B cell (primary cell): ENCODE measurements at regions not wholly inside any gene's neighbourhood (a gene's known extent, or its start where the extent isn't known, plus 50 kb on each side); places are given as distances from the start of the nearest gene placed in this dataset.

Source experiments
- EZH2 ChIP-seq: IDR thresholded peaks from 2 replicates; pipeline ENCODE4 v1.6.1; 2012; ENCODE audit warnings: borderline replicate concordance, low read depth, mild to moderate bottlenecking, moderate library complexity, low read length; ENCODE audit not compliant: insufficient read depth, poor library complexity, severe bottlenecking
- TF ChIP-seq, protein P1 (sequence below): fragments of 200-600 bp; IDR thresholded peaks from one replicate; pipeline ENCODE4 v1.8.0; 2022; ENCODE audit warnings: antibody characterized with exemption, mild to moderate bottlenecking

DNA sequence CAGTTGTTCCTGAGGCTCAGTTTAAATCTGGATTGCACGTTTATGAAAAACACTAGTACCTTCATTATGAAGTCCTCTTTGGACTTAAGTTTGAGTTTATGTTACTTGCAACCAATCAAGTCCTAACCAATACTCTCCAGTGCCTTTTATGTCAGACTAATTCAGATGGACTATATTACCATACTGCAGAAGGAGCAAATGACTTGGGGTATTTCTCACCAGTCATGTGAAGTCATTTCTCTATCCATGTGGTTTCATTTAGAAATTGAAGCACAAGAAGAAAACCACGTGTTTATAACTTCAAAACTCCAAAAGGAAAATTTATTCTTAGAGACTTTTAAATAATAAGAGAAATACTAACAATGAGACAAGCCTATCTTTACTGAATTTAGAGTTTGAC is 201.6 kb downstream of the MBL2 start:
- TF ChIP-seq, protein P1, sequence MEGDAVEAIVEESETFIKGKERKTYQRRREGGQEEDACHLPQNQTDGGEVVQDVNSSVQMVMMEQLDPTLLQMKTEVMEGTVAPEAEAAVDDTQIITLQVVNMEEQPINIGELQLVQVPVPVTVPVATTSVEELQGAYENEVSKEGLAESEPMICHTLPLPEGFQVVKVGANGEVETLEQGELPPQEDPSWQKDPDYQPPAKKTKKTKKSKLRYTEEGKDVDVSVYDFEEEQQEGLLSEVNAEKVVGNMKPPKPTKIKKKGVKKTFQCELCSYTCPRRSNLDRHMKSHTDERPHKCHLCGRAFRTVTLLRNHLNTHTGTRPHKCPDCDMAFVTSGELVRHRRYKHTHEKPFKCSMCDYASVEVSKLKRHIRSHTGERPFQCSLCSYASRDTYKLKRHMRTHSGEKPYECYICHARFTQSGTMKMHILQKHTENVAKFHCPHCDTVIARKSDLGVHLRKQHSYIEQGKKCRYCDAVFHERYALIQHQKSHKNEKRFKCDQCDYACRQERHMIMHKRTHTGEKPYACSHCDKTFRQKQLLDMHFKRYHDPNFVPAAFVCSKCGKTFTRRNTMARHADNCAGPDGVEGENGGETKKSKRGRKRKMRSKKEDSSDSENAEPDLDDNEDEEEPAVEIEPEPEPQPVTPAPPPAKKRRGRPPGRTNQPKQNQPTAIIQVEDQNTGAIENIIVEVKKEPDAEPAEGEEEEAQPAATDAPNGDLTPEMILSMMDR: no peak
- no peak for TF ChIP-seq EZH2
